ENCODE measurements at regions not wholly inside any gene's neighbourhood (a gene's known extent, or its start where the extent isn't known, plus 50 kb on each side); places are given as distances from the start of the nearest gene placed in this dataset.

- no peak for DNase-seq
These were observed 161.7 kb upstream of the NABP1 start for GRCh38 chr2:191516260-191516659.

GRCh38 chr2:191521608-191522208, 156.2 kb upstream of the NABP1 start:
- peak; percentile 33 for DNase-seq

GRCh38 chr2:191522478-191523120, 155.3 kb upstream of the NABP1 start:
- no peak for DNase-seq

GRCh38 chr2:191526091-191526490, 151.8 kb upstream of the NABP1 start:
- DNase-seq, result no peak

- DNase-seq, result no peak
These were observed 151.4 kb upstream of the NABP1 start for GRCh38 chr2:191526536-191526935.

GRCh38 chr2:191526953-191527556, 150.9 kb upstream of the NABP1 start:
- DNase-seq, result no peak

GRCh38 chr2:191530618-191531017, 147.3 kb upstream of the NABP1 start:
- DNase-seq, result no peak

GRCh38 chr2:191533693-191534180, 144.2 kb upstream of the NABP1 start:
- DNase-seq, result no peak

GRCh38 chr2:191537921-191538320, 140.0 kb upstream of the NABP1 start:
- DNase-seq, result no peak

GRCh38 chr2:191538334-191538903, 139.5 kb upstream of the NABP1 start:
- no peak for DNase-seq

GRCh38 chr2:191539068-191539467, 138.9 kb upstream of the NABP1 start:
- DNase-seq, result peak; percentile 5

- DNase-seq, result no peak
These were observed 137.3 kb upstream of the NABP1 start for GRCh38 chr2:191540681-191541080.

- DNase-seq, result no peak
These were observed 134.2 kb upstream of the NABP1 start for GRCh38 chr2:191543708-191544107.

GRCh38 chr2:191544461-191545062, 133.4 kb upstream of the NABP1 start:
- DNase-seq, result no peak

GRCh38 chr2:191545361-191545760, 132.6 kb upstream of the NABP1 start:
- no peak for DNase-seq

GRCh38 chr2:191552066-191552465, 125.9 kb upstream of the NABP1 start:
- DNase-seq, result no peak

GRCh38 chr2:191554240-191554639, 123.7 kb upstream of the NABP1 start:
- no peak for DNase-seq

GRCh38 chr2:191555092-191555742, 122.7 kb upstream of the NABP1 start:
- peak; percentile 80 for DNase-seq

GRCh38 chr2:191556463-191556862, 121.5 kb upstream of the NABP1 start:
- no peak for DNase-seq

GRCh38 chr2:191557841-191558240, 120.1 kb upstream of the NABP1 start:
- DNase-seq, result no peak

GRCh38 chr2:191559569-191559968, 118.4 kb upstream of the NABP1 start:
- DNase-seq, result no peak

- DNase-seq, result no peak
These were observed 117.4 kb upstream of the NABP1 start for GRCh38 chr2:191560411-191560980.

- no peak for DNase-seq
These were observed 112.8 kb upstream of the NABP1 start for GRCh38 chr2:191565120-191565519.

All from CD4-positive, alpha-beta T cell treated with Interleukin-12 subunit alpha and Interleukin-12 subunit beta, for 1 hour (primary cell).